BJ (cell line): ENCODE measurements at regions not wholly inside any gene's neighbourhood (a gene's known extent, or its start where the extent isn't known, plus 50 kb on each side); places are given as distances from the start of the nearest gene placed in this dataset.

ENCODE experiments used
- CTCF ChIA-PET: fragments of 350-600 bp; formaldehyde crosslinking; extraction: SDS; loops from one replicate; lab custom pipeline; 2021; ENCODE audit warnings: antibody characterized with exemption, inconsistent platforms; lab: Yijun Ruan, JAX
- POLR2A ChIA-PET: fragments of 300-600 bp; sonication (Branson Sonifier 250); formaldehyde crosslinking; extraction: SDS; loops from one replicate; lab custom pipeline; 2021; ENCODE audit warnings: antibody characterized with exemption; lab: Charles Lee
- DNase-seq: peaks from one replicate; pipeline ENCODE4 v3.0.0-alpha.2; 2011; ENCODE audit warnings: low read depth
- H3K27me3 ChIP-seq: 2 replicates; pipeline ENCODE4 v1.6.0; 2011; ENCODE audit warnings: low read length; ENCODE audit not compliant: control insufficient read depth, insufficient read depth
- H3K36me3 ChIP-seq: 2 replicates; pipeline ENCODE4 v1.5.1; 2011; ENCODE audit warnings: low read length; ENCODE audit not compliant: control insufficient read depth, insufficient read depth
- H3K4me3 ChIP-seq: 2 replicates; pipeline ENCODE4 v1.5.1; 2011; ENCODE audit warnings: low read depth, mild to moderate bottlenecking, control low read depth, low read length
- CTCF ChIP-seq: IDR thresholded peaks from 2 replicates; pipeline ENCODE4 v1.5.1; 2011; ENCODE audit warnings: low read depth, mild to moderate bottlenecking, control low read depth, inconsistent platforms, low read length, moderate library complexity; ENCODE audit not compliant: insufficient read depth

- H3K4me3 ChIP-seq, result no peak overlapping the region
- no peak for TF ChIP-seq CTCF
- no peaks in the 10 kb centered on the region for H3K27me3 ChIP-seq
- ChIA-PET POLR2A (no interaction called here), CTCF (interaction anchor here (0.7 kb wide), 1 partner anchor 40 kb away, joined by 3 read pairs; no protein-coding TSS in a partner anchor)
- no peaks in the 10 kb centered on the region for H3K36me3 ChIP-seq
- no peak for DNase-seq
Measured at GRCh38 chr10:55410415-55410885, 609.4 kb upstream of the PCDH15 start.

GRCh38 chr10:55404094-55404493 is 603.1 kb upstream of the PCDH15 start:
- CTCF ChIA-PET, result no interaction called here
- no peaks in the 10 kb centered on the region for H3K36me3 ChIP-seq

DNA sequence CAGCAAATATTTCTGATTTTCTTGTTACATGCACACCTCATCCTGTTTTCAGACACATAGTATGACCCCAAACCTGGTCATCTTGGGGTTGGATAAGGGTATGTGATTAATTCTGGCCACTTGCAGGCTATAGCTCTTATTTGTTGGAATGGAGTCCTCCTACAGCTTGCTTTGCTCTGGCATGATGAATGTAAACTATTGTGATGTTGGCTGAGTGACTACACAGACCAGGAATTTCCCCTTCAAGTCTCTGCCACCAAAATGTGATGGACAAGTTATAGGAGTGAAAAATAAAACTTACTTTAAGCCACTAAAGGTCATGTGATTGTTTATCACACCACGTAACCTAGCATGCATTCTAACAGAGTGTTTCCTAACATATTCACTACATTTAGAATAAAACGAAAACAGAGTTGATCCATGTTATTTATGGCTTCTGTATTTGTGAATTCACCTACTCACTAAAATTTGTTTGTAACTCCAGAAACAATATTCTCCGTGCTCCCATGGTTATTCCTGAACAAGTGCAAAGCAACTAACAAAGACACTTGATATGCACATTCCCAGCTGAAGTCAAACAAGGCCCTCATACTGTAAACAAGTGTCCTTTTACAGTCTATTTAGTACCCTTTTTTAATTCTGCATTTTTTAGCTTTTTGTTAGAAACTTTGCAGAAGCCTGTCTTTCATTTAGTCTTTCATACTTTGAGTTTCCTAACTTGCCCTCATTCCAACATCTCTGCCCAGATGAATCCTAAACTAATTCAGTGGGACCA is 599.2 kb upstream of the PCDH15 start:
- H3K4me3 ChIP-seq, result no peak overlapping the region
- H3K27me3 ChIP-seq, result no peaks in the 10 kb centered on the region
- no peaks in the 10 kb centered on the region for H3K36me3 ChIP-seq
- CTCF ChIA-PET, result interaction anchor here (0.7 to 1.8 kb wide), 2 partner anchors 117 to 308 kb away, joined by 3 to 4 read pairs; no protein-coding TSS in a partner anchor
- no peak for TF ChIP-seq CTCF
- POLR2A ChIA-PET, result no interaction called here
- peak; percentile 11 for DNase-seq

More at GRCh38 chr10:55404094-55404493, 603.1 kb upstream of the PCDH15 start:
- POLR2A ChIA-PET, result no interaction called here
- TF ChIP-seq CTCF, result no peak
- Histone ChIP-seq H3K4me3 (no peak overlapping the region), H3K27me3 (no peaks in the 10 kb centered on the region)
- DNase-seq, result no peak

GRCh38 chr10:55398497-55398882 is 597.5 kb upstream of the PCDH15 start:
- no peak for DNase-seq
- ChIA-PET POLR2A (no interaction called here), CTCF (no interaction called here)

More at GRCh38 chr10:55398497-55398882, 597.5 kb upstream of the PCDH15 start:
- Histone ChIP-seq H3K36me3 (no peaks in the 10 kb centered on the region), H3K27me3 (no peaks in the 10 kb centered on the region), H3K4me3 (no peak overlapping the region)
- no peak for TF ChIP-seq CTCF
